ENCODE measurements at regions not wholly inside any gene's neighbourhood (a gene's known extent, or its start where the extent isn't known, plus 50 kb on each side); places are given as distances from the start of the nearest gene placed in this dataset.
"Not testable (repeated sequence)": the region's sequence is repeated elsewhere in the genome, so short reads cannot be mapped to it uniquely, and the experiment has no call there.

DNA sequence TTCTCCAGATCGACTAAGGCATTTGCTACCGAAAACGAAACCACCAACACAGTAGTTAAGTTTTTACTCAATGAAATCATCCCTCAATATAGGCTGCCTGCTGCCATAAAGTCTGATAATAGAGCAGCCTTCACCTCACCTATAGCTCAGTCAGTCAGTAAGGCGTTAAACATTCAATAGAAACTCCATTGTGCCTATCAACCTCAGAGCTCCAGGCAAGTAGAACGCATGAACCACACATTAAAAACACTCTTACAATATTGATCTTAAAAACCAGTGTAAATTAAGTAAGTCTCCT lies 160.6 kb downstream of the DEFB131A start:
- DNase-seq = not testable (repeated sequence)

DNA sequence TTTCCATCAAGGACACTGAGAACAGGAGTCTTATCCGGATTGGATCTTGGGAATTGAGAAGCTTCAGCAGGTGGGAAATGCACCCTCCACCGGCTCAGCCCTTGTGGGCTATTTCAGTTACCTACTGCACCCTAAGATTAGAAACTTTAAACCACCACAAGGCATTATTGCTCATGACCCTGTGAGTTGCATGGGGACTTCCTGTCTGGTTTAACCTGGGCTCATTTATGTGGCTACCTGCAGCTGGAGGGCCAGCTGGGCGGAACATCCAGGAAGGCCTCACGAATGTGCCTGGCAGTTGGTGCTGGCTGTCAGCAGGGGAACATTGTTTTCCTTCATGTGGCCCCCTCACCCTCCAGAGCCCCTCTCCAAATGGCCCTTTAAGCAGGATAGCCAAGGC lies 164.1 kb downstream of the DEFB131A start:
- DNase-seq = no peak

DNA sequence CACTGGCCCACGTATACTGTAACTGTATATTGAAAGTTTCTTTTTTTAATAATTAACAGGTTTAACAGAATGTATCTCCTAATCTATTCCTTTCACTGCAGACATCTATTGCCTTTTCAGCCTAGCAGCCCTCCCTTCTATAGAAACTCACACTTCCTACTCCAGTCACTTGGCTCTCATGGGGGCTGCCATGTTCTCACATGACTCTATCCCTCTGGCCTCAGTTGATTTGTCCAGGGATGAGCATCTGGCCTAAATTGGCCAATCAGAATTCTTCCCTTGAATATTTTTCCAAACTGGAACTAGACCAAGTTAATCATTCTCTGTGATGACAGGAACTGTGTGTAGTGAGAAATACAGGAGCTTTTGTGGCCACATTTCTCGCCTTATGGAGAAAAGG lies 166.1 kb downstream of the DEFB131A start:
- DNase-seq = not testable (repeated sequence)

DNA sequence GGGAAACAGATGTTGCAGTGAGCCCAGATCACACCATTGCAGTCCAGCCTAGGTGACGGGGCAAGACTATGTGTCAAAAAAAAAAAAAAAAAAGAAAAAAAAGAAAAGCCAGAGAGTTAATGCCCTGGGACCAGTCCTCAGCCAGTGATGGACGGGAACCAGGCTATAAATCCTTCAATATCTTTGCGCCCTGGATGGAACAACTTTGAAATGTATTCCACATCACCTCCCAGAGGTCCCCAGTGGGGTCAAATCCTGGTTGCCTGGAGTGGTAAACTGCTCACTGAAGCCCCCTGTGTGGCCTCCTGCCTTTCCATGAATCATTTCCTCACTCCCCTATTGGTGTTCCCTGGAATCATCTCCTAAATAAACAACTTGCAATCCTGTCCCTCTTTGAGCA lies 166.9 kb downstream of the DEFB131A start:
- DNase-seq = no peak

DNA sequence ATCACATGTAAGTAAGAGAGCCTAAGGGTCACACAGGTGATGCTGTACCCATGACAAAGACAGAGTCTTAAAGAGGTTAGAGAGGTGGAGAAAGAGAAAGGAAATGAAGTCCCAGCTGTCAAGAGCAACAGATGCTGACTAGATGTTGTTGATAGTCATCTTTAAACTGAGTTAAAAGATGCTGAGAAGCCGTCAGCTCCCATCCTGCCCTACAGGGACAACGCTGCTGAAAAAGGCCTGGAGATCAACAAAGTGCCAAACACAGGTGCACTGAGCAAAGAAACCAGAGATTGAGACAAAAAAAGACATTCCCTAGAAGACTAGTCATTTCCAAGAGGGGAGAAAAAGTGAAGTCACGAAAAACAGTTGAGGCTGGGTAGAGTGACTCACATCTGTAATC lies 145.0 kb upstream of the DRD5 start:
- DNase-seq = not testable (repeated sequence)

DNA sequence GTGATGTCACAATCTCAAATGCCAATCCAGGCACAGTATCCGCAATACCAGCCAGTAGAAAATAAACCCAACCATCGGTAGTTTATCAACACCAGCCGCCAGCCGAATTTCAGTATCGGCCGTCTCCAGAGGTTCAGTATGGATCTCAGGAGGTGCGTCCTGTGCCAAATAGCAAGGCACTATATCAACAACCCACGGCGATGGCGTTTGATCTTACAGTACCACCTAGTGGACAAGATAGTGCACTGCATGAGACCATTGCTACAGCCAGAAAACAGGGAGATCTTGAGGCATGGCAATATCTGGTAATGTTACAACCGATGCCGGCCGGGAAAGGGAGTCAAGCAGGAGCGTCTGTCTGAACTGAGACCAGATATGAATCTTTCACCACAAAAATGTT lies 121.8 kb upstream of the DRD5 start:
- DNase-seq = peak; percentile 7

DNA sequence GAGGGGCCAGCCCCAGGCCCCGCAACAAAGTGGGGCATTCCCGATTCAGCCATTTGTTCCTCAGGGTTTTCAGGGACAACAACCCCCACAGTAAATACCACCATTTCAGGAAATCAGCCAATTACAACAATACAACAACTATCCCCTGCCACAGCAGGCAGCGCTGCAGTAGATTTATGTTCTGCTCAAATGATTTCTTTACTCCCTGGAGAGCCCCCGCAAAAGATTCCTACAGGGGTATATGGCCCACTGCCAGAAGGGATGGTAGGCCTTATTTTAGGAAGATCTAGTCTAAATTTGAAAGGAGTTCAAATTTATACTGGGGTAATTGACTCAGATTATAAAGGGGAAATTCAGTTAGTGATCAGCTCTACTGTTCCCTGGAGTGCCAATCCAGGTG lies 120.5 kb upstream of the DRD5 start:
- not testable (repeated sequence) for DNase-seq

DNA sequence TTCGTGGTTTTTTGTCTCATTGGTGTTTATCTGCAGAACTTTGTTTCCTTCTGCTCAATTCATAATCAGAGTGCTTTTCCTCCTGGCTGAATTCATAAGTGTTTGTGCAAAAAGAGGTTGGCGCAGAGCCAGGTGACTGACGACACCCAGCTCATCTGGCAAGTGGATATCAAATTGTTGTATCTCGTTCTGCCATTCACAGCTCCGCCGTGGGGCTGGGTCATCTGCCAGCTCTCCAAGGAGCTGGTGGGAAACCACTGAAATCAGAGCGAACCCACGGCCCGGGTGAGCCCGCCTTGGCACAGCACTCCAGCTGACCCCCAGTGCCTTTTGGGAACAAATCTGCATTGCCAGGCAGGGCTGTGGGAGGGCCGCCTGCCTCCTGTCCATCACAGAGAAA lies 110.7 kb upstream of the DRD5 start:
- peak; percentile 75 for DNase-seq

DNA sequence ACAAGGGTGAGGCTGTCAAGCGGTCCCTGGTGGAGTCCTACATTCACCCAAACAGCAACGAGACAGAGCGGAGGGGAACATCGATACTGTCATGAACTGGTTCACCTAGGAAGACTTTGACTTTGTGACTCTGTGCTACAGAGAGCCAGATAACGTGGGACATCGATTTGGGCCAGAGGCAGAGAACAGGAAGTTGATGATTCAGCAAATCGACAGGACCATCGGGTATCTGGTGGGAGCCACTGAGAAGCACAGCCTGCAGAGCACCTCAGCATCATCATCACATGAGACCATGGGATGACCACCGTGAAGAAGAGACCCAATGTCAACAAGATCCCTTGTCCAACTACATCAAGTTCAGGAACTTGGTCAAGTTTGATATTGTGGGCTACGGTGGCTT lies 104.1 kb upstream of the DRD5 start:
- not testable (repeated sequence) for DNase-seq

DNA sequence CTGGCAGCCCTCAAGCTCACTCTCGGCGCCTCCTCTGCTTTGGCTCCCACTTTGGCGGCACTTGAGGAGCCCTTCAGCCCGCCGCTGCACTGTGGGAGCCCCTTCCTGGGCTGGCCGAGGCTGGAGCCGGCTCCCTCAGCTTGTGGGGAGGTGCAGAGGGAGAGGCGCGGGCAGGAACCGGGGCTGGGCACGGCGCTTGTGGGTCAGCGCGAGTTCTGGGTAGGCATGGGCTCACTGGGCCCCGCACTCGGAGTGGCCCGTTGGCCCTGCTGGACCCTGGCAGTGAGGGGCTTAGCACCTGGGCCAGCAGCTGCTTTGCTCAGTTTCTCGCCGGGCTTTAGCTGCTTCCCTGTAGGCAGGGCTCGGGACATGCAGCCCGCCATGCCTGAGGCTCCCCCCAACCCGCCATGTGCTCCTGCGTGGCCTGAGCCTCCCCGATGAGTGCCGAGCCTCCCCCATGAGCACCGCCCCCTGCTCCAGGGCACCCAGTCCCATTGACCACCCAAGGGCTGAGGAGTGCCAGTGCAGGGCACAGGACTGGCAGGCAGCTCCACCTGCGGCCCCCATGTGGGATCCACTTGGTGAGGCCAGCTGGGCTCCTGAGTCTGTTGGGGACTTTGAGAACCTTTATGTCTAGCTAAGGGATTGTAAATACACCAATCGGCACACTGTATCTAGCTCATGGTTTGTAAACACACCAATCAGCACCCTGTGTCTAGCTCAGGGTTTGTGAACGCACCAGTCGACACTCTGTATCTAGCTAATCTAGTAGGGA lies 101.5 kb upstream of the DRD5 start:
- no peak for DNase-seq

DNA sequence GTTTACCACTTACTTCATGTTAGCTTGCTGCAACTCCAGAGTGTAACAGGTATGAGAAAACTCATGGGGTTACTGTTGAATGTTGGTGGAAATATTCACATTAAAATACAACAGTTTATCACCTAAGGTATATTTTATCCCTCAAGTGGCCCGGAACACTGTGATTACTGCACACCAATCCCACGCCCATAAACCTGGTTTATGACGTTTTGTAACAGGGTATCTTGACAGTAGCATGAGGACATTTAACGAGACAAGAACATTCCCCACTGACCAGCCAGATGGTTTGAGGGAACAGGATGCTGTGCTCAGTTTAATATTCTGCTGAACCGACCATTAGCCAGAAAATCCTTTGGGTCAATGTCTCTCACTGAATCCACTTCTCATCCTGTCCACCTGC lies 98.3 kb upstream of the DRD5 start:
- DNase-seq = not testable (repeated sequence)

DNA sequence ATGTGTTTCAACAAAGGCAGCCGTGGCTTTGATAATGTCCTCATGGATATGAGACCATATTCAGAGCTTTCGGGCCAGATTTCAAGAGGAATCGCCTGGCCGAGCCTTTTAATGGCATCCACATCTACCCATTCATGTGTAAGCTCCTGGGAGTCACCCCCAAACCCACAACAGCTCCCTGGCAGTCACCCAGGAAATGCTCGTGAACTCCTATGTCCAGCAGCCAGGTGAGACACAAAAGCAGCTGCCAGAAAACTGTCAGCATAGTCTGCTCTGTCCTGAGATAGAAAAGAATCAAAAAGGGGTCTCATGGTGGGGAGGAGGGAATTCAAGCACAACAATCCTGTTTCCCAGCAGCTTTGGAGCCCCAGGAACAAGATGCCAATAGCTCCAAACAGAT lies 96.4 kb upstream of the DRD5 start:
- not testable (repeated sequence) for DNase-seq

DNA sequence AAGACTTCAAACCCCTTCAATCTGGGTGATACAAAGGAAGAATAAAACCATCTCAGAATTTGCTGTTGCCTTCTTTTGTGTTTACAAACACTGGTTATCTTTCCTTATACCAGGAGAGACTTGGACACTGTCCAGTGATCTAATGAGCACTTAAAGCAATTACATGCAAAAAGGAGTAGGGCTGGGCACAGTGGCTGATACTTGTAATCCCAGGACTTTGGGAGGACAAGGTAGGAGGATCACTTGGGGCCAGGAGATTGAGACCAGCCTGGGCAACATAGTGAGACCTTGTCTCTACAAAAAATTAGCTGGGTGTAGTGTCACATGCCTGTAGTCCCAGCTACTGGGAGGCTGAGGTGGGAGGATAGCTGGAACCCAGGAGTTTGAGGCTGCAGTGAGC lies 95.7 kb upstream of the DRD5 start:
- no peak for DNase-seq

DNA sequence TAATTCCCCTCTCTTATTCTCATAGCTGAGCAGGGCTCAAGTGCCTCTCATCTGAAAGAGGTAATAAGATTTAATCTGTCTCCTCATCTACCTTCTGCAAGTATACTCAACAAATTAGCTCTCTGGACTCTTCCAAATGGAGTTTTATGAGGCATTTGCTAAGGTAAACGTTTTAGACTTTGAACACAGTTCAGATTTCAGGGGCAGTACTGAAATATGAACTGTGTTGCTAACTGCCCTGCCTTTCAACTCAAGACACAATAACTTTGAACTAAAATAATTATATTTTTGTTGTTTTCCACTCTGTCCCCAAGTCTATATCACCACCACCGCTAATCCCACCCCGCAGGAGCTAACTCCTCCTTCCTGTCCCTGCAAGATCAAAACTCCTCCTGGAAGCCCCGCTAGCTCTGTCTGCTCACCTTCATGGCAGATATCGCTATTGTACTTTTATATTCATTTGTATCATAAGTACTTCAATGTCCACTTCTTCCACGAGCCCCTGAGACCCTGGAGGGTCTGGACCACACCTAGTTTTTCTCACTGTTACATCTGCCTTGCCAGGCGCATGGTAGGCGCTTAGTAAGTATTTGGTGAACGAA lies 90.7 kb upstream of the DRD5 start:
- not testable (repeated sequence) for DNase-seq

DNA sequence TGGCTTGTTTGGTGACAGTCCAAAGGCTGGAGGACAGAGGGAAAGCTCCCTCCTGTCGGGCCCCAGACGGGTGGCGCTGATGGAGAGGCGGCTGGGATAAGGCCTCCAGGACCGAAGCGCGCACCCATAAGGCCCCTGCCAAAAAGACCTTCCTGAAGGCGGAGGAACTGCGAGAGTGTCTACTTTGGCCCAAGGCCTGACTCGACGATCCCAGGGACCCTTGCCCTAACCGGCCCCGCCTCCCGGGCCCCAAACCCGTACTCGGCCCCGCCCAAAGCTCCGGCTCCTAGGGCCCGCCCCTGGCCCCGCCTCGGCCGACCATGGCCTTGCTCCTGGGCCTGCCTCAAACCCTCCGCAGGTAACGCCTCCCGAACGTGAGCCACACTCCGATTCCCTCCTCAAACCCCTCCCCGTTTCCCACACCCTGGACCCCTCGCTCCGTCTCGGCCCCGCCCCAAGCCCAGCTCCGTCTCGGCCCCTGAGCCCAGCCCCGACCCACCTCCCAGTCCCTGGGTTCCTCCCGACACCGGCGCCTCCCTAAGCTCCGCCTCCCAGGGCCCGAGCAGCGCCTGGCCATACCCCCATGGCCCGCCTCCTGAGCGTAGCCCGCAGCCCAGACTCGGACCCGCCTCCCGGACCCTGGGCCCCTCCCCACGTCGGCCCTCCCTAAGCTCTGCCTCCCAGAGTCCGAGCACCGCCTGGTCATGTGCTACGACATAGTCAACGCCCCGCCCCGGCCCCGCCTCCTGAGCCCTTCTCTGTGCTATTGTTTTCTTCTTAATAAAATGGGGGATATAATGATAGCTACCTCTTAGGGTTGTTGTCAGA lies 90.0 kb upstream of the DRD5 start:
- DNase-seq = peak; percentile 86

DNA sequence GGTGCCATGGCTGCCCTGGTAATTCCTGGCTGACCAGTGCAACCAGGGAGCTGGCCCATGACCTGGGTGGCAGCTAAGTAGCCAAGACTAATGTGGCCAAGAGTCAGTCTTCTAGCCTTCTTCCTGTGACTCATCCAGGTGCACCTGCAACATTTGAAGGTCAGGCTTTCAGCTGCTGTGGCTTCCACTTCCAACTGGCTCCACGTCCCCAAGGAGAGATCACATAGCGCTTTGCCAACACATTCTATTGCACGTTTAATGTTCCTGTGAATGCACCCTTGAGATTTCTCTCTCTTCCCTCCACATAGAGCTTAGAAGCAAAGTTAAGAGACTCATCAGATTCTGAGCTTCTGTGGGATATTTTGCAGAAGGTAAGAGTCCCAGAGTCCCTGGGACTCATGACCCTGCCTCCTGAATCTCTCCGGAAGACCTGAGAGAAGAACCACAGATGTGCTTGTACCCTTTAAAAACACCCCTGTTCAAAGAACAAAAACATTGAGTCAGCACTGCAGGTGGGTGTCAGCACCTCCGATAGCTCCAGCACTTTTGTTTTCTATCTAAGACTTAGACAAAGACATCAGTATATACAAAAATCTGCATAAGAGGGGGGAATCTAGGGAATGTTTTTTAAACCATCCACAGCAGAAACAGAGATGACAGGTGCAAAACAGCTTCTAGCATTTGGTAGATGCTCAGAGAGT lies 88.5 kb upstream of the DRD5 start:
- not testable (repeated sequence) for DNase-seq

DNA sequence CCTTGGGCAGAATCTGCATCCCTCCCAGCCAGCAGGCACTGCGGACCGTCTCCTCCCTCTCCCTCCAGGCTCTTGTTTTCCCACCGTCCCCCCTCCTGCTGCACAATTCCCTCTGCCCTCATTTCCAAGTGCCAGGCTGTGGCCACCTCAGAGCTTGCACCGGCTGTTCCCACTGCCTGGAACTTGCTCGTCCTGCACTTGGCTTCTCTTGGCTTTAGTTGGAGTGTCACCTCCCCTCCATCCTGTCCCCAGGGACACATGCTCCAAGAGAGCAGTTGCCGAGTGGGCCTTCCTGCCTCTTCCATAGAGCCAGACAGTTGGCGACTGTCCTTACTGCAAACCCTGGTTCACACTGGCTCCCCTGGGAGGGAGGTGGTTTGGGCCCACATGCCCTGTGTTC lies 87.0 kb upstream of the DRD5 start:
- DNase-seq = not testable (repeated sequence)

DNA sequence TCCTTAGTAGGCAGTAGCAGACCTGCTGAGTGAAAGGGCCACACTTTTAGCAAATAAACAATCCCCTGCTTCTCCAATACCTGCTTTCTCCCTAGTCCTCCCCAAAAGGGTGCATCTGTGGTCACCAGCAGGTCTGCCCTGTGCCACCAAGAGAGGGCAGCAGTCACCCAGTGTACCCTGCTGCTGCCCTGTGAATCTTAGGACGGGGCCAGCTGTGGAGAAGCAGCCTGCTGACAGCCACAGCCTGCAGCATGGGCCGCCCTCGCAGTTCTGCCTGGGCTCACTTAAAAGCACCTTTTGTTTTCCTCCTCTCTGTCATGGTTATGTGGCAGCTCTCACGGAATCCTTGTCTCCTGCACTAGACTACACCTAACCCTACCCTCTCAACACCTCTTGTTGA lies 85.4 kb upstream of the DRD5 start:
- peak; percentile 17 for DNase-seq

DNA sequence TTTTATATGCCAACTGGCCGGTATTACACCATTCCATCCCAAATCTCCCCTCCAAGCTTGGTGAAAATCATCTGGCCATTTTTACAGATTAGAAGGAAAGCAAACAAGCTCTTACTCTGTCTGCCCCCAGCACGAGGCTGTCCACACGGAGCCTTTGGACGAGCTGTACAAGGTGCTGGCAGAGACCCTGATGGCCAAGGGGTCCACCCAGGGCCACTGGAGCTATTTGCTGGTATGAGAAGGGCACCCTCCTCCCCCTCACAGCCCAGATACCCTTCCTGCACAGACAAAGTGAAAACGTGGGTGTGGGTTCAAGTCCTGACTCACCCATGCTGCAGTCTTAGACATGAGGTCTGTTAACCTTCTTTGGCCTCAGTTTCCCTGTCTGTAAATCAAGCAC lies 84.9 kb upstream of the DRD5 start:
- DNase-seq = not testable (repeated sequence)

DNA sequence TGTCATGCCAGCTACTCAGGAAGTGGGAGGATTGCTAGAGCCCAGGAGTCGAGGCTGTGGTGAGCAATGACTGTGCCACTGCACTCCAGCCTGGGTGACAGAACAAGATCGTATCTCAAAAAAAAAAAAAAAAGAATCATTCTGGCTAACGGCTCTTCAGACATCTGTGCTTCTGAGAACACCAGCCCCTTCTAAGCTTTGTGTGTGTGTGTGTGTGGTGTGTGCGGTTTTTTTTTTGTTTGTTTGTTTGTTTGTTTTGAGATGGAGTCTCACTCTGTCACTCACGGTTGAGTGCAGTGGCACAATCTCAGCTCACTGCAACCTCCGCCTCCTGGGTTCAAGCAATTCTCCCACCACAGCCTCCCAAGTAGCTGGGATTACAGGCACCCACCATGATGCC lies 79.4 kb upstream of the DRD5 start:
- not testable (repeated sequence) for DNase-seq

DNA sequence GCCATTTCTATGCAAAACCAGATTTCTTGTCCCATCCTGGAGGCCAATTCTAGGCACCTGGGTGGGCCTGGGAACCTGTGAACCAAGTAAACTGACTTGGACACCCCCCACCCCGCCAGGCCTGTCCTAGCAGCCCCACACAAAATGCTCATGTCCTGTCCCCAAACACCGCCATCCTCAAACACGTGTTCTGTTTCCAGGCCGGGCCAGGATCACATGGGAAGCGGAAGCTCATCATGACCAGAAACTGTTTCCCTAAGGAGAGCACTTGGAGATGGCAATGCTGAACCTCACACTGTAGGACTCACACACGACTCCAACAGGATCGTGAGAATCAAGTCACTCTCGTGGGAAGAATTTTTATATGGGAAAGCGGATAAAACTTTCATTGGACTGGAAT lies 78.7 kb upstream of the DRD5 start:
- DNase-seq = not testable (repeated sequence)

DNA sequence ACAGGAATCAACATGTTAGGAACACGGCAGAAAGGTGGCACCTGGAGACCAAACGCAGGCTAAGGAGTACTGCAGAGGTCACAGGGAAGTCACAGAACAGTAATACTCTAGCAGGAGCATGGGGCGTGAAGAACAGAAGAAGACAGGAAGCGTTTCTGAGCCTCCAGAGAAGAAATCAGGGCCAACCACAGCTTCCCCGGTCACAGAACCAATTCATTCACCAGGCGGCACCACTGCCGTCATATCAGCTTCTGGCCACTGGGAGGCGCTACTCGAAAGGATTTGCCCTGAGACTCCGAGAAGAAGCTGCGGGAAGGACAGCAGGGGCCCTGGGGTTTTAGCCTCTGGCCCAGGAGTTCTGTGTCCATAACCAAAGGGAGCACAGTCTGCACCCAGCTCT lies 78.0 kb upstream of the DRD5 start:
- peak; percentile 77 for DNase-seq

DNA sequence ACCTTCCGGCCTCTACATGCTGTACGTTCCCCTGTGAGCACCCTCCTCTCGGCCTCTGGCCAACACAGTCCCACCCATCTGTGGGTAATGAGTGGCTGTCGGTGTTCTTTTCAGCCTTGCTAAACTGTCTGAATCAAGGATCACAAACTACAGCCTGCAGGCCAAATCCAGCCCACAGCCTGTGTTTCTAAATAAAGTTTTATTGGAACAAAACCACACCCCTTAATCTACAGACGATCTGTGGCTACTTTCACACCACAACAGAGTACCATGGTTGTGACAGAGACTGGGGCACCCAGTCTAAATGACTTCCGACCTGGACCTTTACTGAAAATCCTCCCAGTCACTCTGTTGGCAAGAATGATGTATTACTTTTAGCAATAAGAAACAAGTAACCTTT lies 77.3 kb upstream of the DRD5 start:
- not testable (repeated sequence) for DNase-seq

Measured in OCI-M1 (cell line).